ENCODE measurements at regions not wholly inside any gene's neighbourhood (a gene's known extent, or its start where the extent isn't known, plus 50 kb on each side); places are given as distances from the start of the nearest gene placed in this dataset.

GRCh38 chr9:129368444-129368978, 190.4 kb upstream of the IER5L start:
- no peak for DNase-seq (ENCODE audit: extremely low spot score)
- CTCF ChIA-PET, result interaction anchor here (2.2 kb wide), 1 partner anchor 15 kb away, joined by 7 read pairs; no protein-coding TSS in a partner anchor
- TF ChIP-seq CTCF (IDR thresholded peaks at IDR 0.05; ENCODE audit: control extremely low read depth, extremely low read depth, low read depth, missing control alignments), result no peak

GRCh38 chr9:129367287-129367686, 189.2 kb upstream of the IER5L start:
- POLR2A ChIA-PET, result no interaction called here
- CTCF ChIA-PET, result no interaction called here
- no peak for TF ChIP-seq CTCF (IDR thresholded peaks at IDR 0.05; ENCODE audit: control extremely low read depth, extremely low read depth, low read depth, missing control alignments)

More at GRCh38 chr9:129368444-129368978, 190.4 kb upstream of the IER5L start:
- POLR2A ChIA-PET, result no interaction called here

GRCh38 chr9:129365196-129365595, 187.1 kb upstream of the IER5L start:
- TF ChIP-seq CTCF (IDR thresholded peaks at IDR 0.05; ENCODE audit: control extremely low read depth, extremely low read depth, low read depth, missing control alignments), result no peak
- POLR2A ChIA-PET, result no interaction called here
- CTCF ChIA-PET, result interaction anchor here (1.2 kb wide), 1 partner anchor 18 kb away, joined by 3 read pairs; no protein-coding TSS in a partner anchor
- DNase-seq (ENCODE audit: extremely low spot score), result no peak

More at GRCh38 chr9:129367287-129367686, 189.2 kb upstream of the IER5L start:
- DNase-seq (ENCODE audit: extremely low spot score), result no peak

- no peak for TF ChIP-seq CTCF (IDR thresholded peaks at IDR 0.05; ENCODE audit: control extremely low read depth, extremely low read depth, low read depth, missing control alignments)
- ChIA-PET CTCF (interaction anchor here (1.6 kb wide), 1 partner anchor 12 kb away, joined by 4 read pairs; no protein-coding TSS in a partner anchor), POLR2A (no interaction called here)
- no peak for DNase-seq (ENCODE audit: extremely low spot score)
Observed at GRCh38 chr9:129363216-129363873, 185.3 kb upstream of the IER5L start.

- peak; percentile 27 for DNase-seq (ENCODE audit: extremely low spot score)
- ChIA-PET CTCF (interaction anchor here (1.2 kb wide), 1 partner anchor 158 kb away, joined by 3 read pairs; no protein-coding TSS in a partner anchor), POLR2A (no interaction called here)
- TF ChIP-seq CTCF (IDR thresholded peaks at IDR 0.05; ENCODE audit: control extremely low read depth, extremely low read depth, low read depth, missing control alignments), result no peak
Observed at GRCh38 chr9:129362287-129363000, 184.4 kb upstream of the IER5L start.

GRCh38 chr9:129361196-129361595, 183.1 kb upstream of the IER5L start:
- ChIA-PET POLR2A (interaction anchor here (0.7 kb wide), 1 partner anchor 9 kb away, joined by 6 read pairs; no protein-coding TSS in a partner anchor), CTCF (interaction anchor here (0.9 to 1.2 kb wide), 2 partner anchors 12 to 159 kb away, joined by 3 read pairs; no protein-coding TSS in a partner anchor)
- no peak for DNase-seq (ENCODE audit: extremely low spot score)
- TF ChIP-seq CTCF (IDR thresholded peaks at IDR 0.05; ENCODE audit: control extremely low read depth, extremely low read depth, low read depth, missing control alignments), result no peak
